Sciatic nerve (tissue), 2 donors: ENCODE measurements at regions not wholly inside any gene's neighbourhood (a gene's known extent, or its start where the extent isn't known, plus 50 kb on each side); places are given as distances from the start of the nearest gene placed in this dataset.
A peak's percentile ranks its signal among the peaks of the same experiment; 100 is the strongest.
"Not testable (repeated sequence)": the region's sequence is repeated elsewhere in the genome, so short reads cannot be mapped to it uniquely, and the experiment has no call there.

Source experiments
- ATAC-seq: fragments of 200-7000 bp; cut with Tn5 transposase; one replicate; pipeline ENCODE4 v1.9.1; 2020; ENCODE audit warnings: mild to moderate bottlenecking, moderate library complexity
- DNase-seq: peaks from one replicate; pipeline ENCODE4 v3.0.0-alpha.2; 2020; ENCODE audit warnings: low spot score
- intact Hi-C: fragments of 100-400 bp; cut with DNase I; formaldehyde crosslinking; loops from one replicate; pipeline ENCODE4 v1.14.2; 2022
- donor health status: DM: no; HTN: no; CAD: no.
- donor health status: DM: no; HTN: no; CAD: no.

GRCh38 chrX:141520750-141521149 lies 63.8 kb downstream of the SPANXA1 start:
- ATAC-seq, intact Hi-C loops, DNase-seq: not testable (repeated sequence)

- ATAC-seq, intact Hi-C loops, DNase-seq: not testable (repeated sequence)
These were observed 108.8 kb downstream of the SPANXA1 start for GRCh38 chrX:141475788-141476187.

GRCh38 chrX:141469469-141469868 lies 115.1 kb downstream of the SPANXA1 start:
- DNase-seq, result no peak
- ATAC-seq, result no peak
- intact Hi-C loops, result no loop called here

GRCh38 chrX:141468940-141469339 lies 115.6 kb downstream of the SPANXA1 start:
- intact Hi-C loops, result no loop called here
- ATAC-seq (no peak), DNase-seq (no peak)

DNA sequence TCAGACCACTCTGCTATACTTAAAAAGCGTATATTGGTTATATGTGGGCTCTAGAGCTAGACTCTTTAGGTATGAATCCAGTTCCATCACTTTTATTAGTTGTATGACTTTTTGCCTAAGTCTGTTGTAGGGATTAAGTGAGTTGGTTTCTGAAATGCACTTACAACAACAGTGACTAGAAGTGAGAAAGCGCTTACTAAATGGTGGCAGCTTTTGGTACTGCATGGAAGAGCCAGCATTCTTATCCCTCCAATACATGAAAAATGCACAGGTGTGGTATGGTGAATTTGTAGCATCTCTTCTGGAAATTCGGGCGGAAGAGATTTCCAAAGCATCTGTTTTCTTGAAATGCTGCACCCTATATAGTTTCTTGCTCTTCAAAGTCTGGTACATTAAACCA lies 117.1 kb downstream of the SPANXA1 start:
- no peak for ATAC-seq
- intact Hi-C loops, result no loop called here
- DNase-seq, result no peak

GRCh38 chrX:141455103-141455502 lies 129.4 kb downstream of the SPANXA1 start:
- ATAC-seq, result no peak
- intact Hi-C loops, result no loop called here

GRCh38 chrX:141443922-141444321 lies 140.6 kb downstream of the SPANXA1 start:
- ATAC-seq (no peak), DNase-seq (no peak)
- intact Hi-C loops, result no loop called here

More at GRCh38 chrX:141455103-141455502, 129.4 kb downstream of the SPANXA1 start:
- no peak for DNase-seq

GRCh38 chrX:141439651-141440050 lies 144.9 kb downstream of the SPANXA1 start:
- intact Hi-C loops, result no loop called here
- ATAC-seq, result no peak
- DNase-seq, result no peak

- ATAC-seq (no peak), DNase-seq (no peak)
- intact Hi-C loops, result no loop called here
These were observed 168.6 kb downstream of the SPANXA1 start for GRCh38 chrX:141415889-141416288.

DNA sequence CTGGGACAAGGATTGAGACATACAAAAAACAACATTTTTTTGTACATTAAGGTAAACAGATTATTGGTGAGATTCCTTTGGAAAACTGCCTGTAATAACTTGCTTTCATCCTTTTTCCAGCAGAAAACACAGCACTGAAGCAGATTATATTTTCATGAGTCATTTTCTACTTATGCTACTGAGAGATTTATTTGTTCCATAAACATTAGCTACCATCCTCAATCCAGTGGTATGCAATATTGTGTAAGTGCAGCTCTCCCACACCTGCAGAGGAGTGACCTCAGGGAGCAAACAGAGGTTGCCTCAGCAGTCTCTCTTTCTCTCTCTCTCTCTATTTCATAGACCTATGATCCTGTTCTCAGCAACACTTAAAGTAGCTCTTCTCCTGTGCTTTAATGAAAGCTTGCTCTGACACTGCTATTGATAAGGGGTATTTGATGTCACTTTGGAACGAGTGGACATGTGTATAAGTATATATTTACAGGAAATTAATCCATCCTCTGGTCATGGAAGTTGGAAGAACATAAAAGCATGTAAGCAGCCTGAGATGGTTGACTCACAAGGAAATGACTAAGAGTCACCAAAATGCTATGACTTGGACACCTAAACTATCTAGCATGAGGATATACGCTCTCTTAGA lies 163.7 kb upstream of the SPANXC start:
- intact Hi-C loops, result no loop called here
- DNase-seq, result no peak
- no peak for ATAC-seq

DNA sequence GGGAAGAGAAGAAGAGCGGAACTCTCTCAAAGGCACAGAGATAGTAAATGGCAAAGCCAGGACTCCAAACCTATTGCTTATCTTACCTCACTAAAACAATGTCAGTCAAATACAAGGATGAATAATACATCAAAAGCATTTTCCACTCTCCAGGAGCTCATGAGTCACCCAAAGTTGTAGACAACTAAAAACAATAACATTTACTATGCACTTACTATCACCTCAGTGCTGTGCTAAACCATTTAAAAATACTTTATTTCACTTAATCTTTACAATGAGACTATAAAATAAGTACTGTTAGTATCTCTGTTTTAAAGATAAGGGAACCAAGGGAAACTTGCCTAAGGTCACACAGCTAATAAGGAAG lies 163.2 kb upstream of the SPANXC start:
- ATAC-seq (no peak), DNase-seq (no peak)
- intact Hi-C loops, result no loop called here

- DNase-seq, result no peak
- no peak for ATAC-seq
- intact Hi-C loops, result no loop called here
These were observed 160.7 kb upstream of the SPANXC start for GRCh38 chrX:141402897-141403610.

- DNase-seq (no peak), ATAC-seq (no peak)
- intact Hi-C loops, result no loop called here
These were observed 154.2 kb upstream of the SPANXC start for GRCh38 chrX:141396536-141396935.

- intact Hi-C loops, result no loop called here
These were observed 132.9 kb upstream of the SPANXC start for GRCh38 chrX:141375011-141375760.

DNA sequence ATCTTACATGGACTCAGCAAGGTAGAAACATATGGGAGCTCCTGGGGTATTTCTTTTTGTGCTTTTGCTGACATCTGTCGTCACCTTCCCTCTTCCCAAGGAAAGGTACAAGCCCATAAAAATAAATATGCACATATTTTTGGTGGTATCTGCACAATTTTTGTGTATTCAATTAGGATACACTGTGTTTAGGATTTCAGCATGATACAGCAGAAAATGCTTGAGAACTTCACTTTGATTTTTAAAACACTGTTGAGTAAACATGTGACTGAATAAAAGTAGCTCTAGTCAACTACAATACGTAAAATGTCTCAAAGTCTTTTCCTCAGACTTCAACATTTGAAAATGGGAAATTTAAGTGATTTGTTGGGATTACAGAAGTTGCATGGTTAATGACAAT lies 99.4 kb upstream of the SPANXC start:
- DNase-seq (no peak), ATAC-seq (no peak)
- intact Hi-C loops, result no loop called here

More at GRCh38 chrX:141375011-141375760, 132.9 kb upstream of the SPANXC start:
- DNase-seq (no peak), ATAC-seq (no peak)

DNA sequence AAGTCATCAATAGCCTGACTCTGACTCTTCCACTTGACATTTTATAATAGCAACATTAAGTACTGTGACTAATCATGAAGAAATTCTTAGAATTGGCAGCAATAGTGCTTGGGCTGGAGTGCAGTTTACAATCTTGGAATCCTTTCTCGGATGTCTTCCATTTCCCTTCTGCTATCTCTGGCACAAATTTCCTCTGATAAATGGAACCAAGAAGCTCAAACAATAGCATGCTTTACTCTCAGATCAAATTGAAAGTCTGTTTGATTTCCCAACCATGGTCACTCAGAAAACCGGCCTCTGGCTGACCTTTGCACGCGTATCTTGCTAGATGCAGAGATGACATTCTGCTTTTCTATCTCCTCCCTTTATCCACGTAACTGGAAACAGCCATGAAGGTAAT lies 99.0 kb upstream of the SPANXC start:
- DNase-seq (no peak), ATAC-seq (peak; percentile 45)
- intact Hi-C loops, result no loop called here

- no peak for DNase-seq
- no peak for ATAC-seq
- intact Hi-C loops, result no loop called here
These were observed 78.5 kb upstream of the SPANXC start for GRCh38 chrX:141320801-141321200.

GRCh38 chrX:141314441-141314840 lies 72.1 kb upstream of the SPANXC start:
- ATAC-seq, result no peak
- intact Hi-C loops, result no loop called here
- DNase-seq, result no peak

- no peak for DNase-seq
- intact Hi-C loops, result no loop called here
- no peak for ATAC-seq
These were observed 58.7 kb upstream of the SPANXC start for GRCh38 chrX:141301017-141301416.
